Activated T-cell treated with anti-CD3 and anti-CD28 coated beads, Interleukin-2, amount 50 U/mL, for 4 hours (primary cell): ENCODE measurements at regions not wholly inside any gene's neighbourhood (a gene's known extent, or its start where the extent isn't known, plus 50 kb on each side); places are given as distances from the start of the nearest gene placed in this dataset.

ENCODE experiments used
- ATAC-seq, 2 donors: fragments of 200-7000 bp; cut with Tn5 transposase; one replicate each; pipeline ENCODE4 v1.10.0; 2021
- DNase-seq: peaks from one replicate; pipeline ENCODE4 v3.0.0-alpha.2; 2020
- H3K27me3 Mint-ChIP-seq: one replicate; pipeline ENCODE4 v1.8.0; 2021; ENCODE audit warnings: low read depth, mixed read lengths
- H3K36me3 Mint-ChIP-seq: one replicate; pipeline ENCODE4 v1.8.0; 2022; ENCODE audit warnings: mixed read lengths; ENCODE audit not compliant: insufficient read depth
- H3K4me1 Mint-ChIP-seq: one replicate; pipeline ENCODE4 v1.8.0; 2021; ENCODE audit warnings: low read depth, mixed read lengths
- H3K4me3 Mint-ChIP-seq: one replicate; pipeline ENCODE4 v1.8.0; 2021; ENCODE audit warnings: mild to moderate bottlenecking, moderate library complexity, mixed read lengths
- H3K9me3 Mint-ChIP-seq: one replicate; pipeline ENCODE4 v1.8.0; 2021; ENCODE audit warnings: mixed read lengths

- Mint-ChIP-seq H3K4me3 (no peak overlapping the region), H3K36me3 (no peaks in the 10 kb centered on the region), H3K27me3 (no peaks in the 10 kb centered on the region), H3K4me1 (no peaks in the 10 kb centered on the region), H3K9me3 (no peaks in the 10 kb centered on the region)
- ATAC-seq (no peak), DNase-seq (no peak)
Measured at GRCh38 chr3:117114517-117115265, 405.1 kb downstream of the TUSC7 start.

- ATAC-seq (no peak), DNase-seq (no peak)
- Mint-ChIP-seq H3K27me3 (no peaks in the 10 kb centered on the region), H3K36me3 (no peaks in the 10 kb centered on the region), H3K4me3 (no peak overlapping the region), H3K9me3 (no peaks in the 10 kb centered on the region), H3K4me1 (no peaks in the 10 kb centered on the region)
Measured at GRCh38 chr3:117117188-117117936, 407.8 kb downstream of the TUSC7 start.

DNA sequence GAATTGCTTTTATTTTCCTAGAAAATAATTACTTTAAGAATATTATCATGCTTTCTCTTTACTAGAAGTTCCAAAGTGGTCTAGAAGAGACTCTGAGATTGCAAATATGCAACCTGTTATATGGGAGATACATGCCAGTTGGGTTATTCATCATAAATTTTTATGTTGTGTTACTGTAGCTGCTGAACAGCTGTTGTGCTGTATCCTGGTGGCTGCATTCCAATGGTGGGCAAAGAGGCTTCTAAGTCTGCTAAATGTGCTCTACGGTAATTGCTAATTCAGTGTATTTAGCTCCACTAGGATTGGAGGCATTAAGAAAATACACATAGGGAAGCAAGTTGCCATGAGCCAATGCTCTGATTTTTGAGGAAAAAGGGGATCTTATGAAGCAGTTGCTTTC is 409.0 kb downstream of the TUSC7 start:
- Mint-ChIP-seq H3K27me3 (no peaks in the 10 kb centered on the region), H3K4me3 (no peak overlapping the region), H3K4me1 (no peaks in the 10 kb centered on the region), H3K36me3 (no peaks in the 10 kb centered on the region), H3K9me3 (no peaks in the 10 kb centered on the region)
- no peak for DNase-seq
- ATAC-seq = no peak

DNA sequence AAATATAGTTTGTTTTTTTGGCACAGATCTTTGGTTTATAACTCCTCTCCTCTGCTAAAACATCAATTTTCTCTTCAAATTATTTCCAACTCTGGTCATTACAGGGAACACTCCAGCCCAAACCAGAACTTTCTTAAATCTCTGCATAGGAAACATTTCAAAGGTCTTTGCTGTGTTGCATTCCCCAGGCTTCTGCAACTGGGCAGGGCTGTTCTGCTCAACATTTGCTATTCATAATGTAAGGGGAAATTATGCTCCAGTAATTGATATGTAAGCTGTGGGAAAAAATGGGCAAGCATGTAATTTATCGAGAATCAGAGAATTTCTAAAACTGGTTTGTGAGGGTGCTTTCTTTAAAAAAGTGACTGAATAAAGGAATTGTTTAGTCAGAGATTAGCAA is 410.4 kb downstream of the TUSC7 start:
- H3K27me3 Mint-ChIP-seq = no peaks in the 10 kb centered on the region
- no peaks in the 10 kb centered on the region for H3K4me1 Mint-ChIP-seq
- H3K36me3 Mint-ChIP-seq = no peaks in the 10 kb centered on the region
- no peak for ATAC-seq
- H3K4me3 Mint-ChIP-seq = no peak overlapping the region
- DNase-seq = no peak
- H3K9me3 Mint-ChIP-seq = no peaks in the 10 kb centered on the region

DNA sequence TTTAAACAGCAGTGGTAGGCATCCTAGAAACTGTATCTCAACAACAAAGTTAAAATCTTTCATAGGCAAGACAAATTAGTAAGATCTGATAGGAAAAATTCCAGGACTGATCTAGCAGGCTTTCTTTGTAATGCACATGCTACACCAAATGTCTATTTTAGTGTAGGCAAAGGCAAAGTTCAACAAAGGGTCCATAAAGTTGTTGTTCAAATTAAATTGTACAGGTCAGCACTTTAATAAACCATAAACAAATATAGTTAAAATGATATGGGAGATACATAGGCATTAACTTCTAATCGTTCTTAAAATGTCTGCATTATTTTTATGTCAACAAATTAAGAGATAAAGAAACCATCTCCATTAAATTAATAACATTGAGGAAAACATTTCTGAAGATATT is 413.0 kb downstream of the TUSC7 start:
- DNase-seq (no peak), ATAC-seq (no peak)
- Mint-ChIP-seq H3K27me3 (no peaks in the 10 kb centered on the region), H3K9me3 (peaks cover 4% of the 10 kb centered on the region), H3K4me3 (no peak overlapping the region), H3K36me3 (no peaks in the 10 kb centered on the region), H3K4me1 (no peaks in the 10 kb centered on the region)

- no peaks in the 10 kb centered on the region for H3K27me3 Mint-ChIP-seq
- no peak overlapping the region for H3K4me3 Mint-ChIP-seq
- ATAC-seq = no peak
- H3K36me3 Mint-ChIP-seq = no peaks in the 10 kb centered on the region
- peaks cover 4% of the 10 kb centered on the region for H3K9me3 Mint-ChIP-seq
- DNase-seq = no peak
- H3K4me1 Mint-ChIP-seq = no peaks in the 10 kb centered on the region
Measured at GRCh38 chr3:117126460-117126859, 416.9 kb downstream of the TUSC7 start.

DNA sequence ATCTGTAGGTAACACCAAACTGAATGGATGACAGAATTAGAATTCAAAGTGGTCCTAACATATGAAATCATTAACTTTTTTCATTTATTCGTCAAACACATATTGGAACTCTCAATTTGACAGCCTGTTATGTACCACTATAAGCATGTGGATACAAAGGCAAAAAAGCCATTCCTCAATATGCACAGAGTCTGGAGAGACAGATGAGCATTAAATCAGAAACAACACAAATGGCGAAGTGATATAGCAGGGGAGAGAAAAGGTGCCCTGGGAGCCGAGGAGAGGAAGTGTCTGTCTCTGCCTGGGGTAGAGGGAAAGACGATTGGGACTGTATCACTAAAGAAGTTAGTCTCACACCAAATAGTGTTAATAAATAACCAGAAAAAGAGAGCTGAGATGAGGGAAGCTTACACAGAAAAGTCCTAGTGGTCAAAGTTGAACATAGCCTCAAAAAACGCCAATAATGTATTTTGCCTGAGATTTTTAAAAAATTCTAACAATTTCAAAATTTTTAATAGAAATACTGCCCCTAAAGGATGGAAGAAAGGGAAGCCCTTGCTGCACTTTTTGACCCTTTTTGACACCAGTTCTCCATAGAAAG is 417.5 kb downstream of the TUSC7 start:
- no peak for ATAC-seq
- H3K4me3 Mint-ChIP-seq = no peak overlapping the region
- DNase-seq = no peak
- H3K27me3 Mint-ChIP-seq = no peaks in the 10 kb centered on the region
- no peaks in the 10 kb centered on the region for H3K36me3 Mint-ChIP-seq
- H3K4me1 Mint-ChIP-seq = no peaks in the 10 kb centered on the region
- peaks cover 4% of the 10 kb centered on the region for H3K9me3 Mint-ChIP-seq

- ATAC-seq = no peak
- DNase-seq = no peak
- Mint-ChIP-seq H3K27me3 (no peaks in the 10 kb centered on the region), H3K9me3 (peaks cover 4% of the 10 kb centered on the region), H3K4me1 (no peaks in the 10 kb centered on the region), H3K4me3 (no peak overlapping the region), H3K36me3 (no peaks in the 10 kb centered on the region)
Measured at GRCh38 chr3:117128133-117128532, 418.6 kb downstream of the TUSC7 start.

DNA sequence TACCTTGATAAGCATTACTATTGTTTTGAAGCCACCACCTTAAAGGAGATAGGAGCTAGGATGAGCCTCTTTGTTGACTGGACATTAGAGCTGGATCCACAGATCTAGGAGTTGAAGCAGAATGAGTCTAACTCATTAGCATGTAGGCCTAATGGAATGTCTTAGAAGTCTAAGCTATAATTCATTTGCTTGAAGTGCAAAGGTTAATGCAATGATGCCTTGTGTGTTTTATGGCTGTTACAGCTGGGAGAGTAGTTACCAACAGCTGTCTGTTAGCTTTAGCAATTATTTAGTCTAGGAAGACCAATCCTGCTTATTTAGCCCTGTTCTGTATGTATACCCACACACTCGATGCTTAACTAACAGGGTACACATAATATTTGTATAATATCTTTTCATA is 419.3 kb downstream of the TUSC7 start:
- DNase-seq = no peak
- Mint-ChIP-seq H3K9me3 (peaks cover 4% of the 10 kb centered on the region), H3K4me3 (no peak overlapping the region), H3K4me1 (no peaks in the 10 kb centered on the region), H3K36me3 (no peaks in the 10 kb centered on the region), H3K27me3 (no peaks in the 10 kb centered on the region)
- ATAC-seq = no peak

DNA sequence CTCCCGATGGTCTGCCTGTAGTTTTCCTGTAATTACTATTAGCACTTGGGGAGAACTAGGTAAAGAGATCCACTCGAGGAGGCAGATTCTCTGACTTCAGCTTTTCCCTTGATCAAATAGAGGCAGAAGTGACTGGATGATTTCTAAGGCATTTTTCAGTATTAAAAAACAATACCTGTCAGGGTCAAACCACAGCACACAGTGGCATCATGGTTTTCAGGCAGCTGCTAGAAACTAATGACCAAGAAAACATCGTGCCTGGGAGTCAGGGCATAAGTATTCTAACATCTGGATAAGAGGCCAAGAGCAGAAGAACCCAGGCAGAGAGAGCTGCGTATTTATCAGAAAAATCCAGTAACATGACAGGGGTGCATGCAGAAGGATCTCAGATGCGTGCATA is 419.9 kb downstream of the TUSC7 start:
- no peaks in the 10 kb centered on the region for H3K36me3 Mint-ChIP-seq
- ATAC-seq (no peak), DNase-seq (no peak)
- H3K27me3 Mint-ChIP-seq = no peaks in the 10 kb centered on the region
- H3K4me3 Mint-ChIP-seq = no peak overlapping the region
- H3K4me1 Mint-ChIP-seq = no peaks in the 10 kb centered on the region
- H3K9me3 Mint-ChIP-seq = peaks cover 4% of the 10 kb centered on the region

- ATAC-seq (no peak), DNase-seq (no peak)
- H3K9me3 Mint-ChIP-seq = peaks cover 4% of the 10 kb centered on the region
- no peaks in the 10 kb centered on the region for H3K27me3 Mint-ChIP-seq
- no peak overlapping the region for H3K4me3 Mint-ChIP-seq
- no peaks in the 10 kb centered on the region for H3K36me3 Mint-ChIP-seq
- no peaks in the 10 kb centered on the region for H3K4me1 Mint-ChIP-seq
Measured at GRCh38 chr3:117130222-117130621, 420.6 kb downstream of the TUSC7 start.

- H3K4me1 Mint-ChIP-seq = no peaks in the 10 kb centered on the region
- no peak for DNase-seq
- H3K36me3 Mint-ChIP-seq = no peaks in the 10 kb centered on the region
- no peak overlapping the region for H3K4me3 Mint-ChIP-seq
- H3K9me3 Mint-ChIP-seq = peaks cover 4% of the 10 kb centered on the region
- no peaks in the 10 kb centered on the region for H3K27me3 Mint-ChIP-seq
- ATAC-seq = no peak
Measured at GRCh38 chr3:117131259-117131658, 421.7 kb downstream of the TUSC7 start.

DNA sequence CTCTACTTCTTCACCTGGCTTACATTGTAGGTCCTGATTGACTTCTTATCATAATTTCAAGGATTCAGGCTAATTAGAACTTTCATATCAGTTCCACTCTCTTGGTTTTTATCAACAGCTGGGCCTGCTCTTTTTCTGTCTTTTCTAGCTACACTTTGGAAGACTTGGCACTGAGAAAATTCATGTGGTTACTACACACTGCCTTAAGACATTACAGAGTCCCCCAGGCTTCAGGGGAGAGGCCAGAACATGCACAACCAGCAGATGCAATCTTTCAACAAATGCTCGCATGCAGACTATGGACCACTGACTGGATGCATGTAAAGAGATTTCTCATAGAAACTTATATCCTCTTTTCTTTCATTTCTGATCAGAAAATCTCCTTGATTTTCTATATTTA is 423.5 kb downstream of the TUSC7 start:
- no peak for ATAC-seq
- Mint-ChIP-seq H3K27me3 (no peaks in the 10 kb centered on the region), H3K4me3 (no peak overlapping the region), H3K9me3 (no peaks in the 10 kb centered on the region), H3K36me3 (no peaks in the 10 kb centered on the region), H3K4me1 (no peaks in the 10 kb centered on the region)
- no peak for DNase-seq

GRCh38 chr3:117135207-117135606 is 425.6 kb downstream of the TUSC7 start:
- no peak for DNase-seq
- H3K36me3 Mint-ChIP-seq = no peaks in the 10 kb centered on the region
- ATAC-seq = no peak
- H3K27me3 Mint-ChIP-seq = no peaks in the 10 kb centered on the region
- no peak overlapping the region for H3K4me3 Mint-ChIP-seq
- H3K9me3 Mint-ChIP-seq = no peaks in the 10 kb centered on the region
- no peaks in the 10 kb centered on the region for H3K4me1 Mint-ChIP-seq

DNA sequence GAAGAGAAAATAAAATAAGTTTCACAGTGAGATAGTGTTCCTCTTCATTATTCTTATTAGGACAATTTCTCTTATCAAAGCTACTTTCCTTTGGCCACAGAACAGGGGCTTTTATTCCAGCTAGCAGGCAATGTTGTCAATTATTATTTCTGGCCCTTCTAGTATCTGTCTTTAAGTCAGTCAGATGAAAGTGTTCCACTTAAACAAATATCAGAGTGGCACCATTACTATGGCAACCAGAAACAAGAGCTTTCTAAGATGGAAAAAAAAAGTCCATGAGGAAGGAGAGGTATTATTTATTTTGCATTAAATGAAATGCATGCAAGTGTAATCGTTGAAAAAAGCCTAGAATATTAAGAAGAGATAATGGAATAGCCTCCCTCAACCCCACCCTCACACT is 426.4 kb downstream of the TUSC7 start:
- no peaks in the 10 kb centered on the region for H3K4me1 Mint-ChIP-seq
- DNase-seq (no peak), ATAC-seq (no peak)

More for the DNA sequence above, 426.4 kb downstream of the TUSC7 start:
- H3K4me3 Mint-ChIP-seq = no peak overlapping the region
- H3K27me3 Mint-ChIP-seq = no peaks in the 10 kb centered on the region
- no peaks in the 10 kb centered on the region for H3K36me3 Mint-ChIP-seq
- no peaks in the 10 kb centered on the region for H3K9me3 Mint-ChIP-seq
